ENCODE measurements at regions not wholly inside any gene's neighbourhood (a gene's known extent, or its start where the extent isn't known, plus 50 kb on each side); places are given as distances from the start of the nearest gene placed in this dataset.
"Not testable (repeated sequence)": the region's sequence is repeated elsewhere in the genome, so short reads cannot be mapped to it uniquely, and the experiment has no call there.

- no peak for DNase-seq
Measured at GRCh38 chr3:124619887-124620599, 110.2 kb upstream of the UMPS start.

GRCh38 chr3:124620600-124621063 is 109.6 kb upstream of the UMPS start:
- DNase-seq: no peak

DNA sequence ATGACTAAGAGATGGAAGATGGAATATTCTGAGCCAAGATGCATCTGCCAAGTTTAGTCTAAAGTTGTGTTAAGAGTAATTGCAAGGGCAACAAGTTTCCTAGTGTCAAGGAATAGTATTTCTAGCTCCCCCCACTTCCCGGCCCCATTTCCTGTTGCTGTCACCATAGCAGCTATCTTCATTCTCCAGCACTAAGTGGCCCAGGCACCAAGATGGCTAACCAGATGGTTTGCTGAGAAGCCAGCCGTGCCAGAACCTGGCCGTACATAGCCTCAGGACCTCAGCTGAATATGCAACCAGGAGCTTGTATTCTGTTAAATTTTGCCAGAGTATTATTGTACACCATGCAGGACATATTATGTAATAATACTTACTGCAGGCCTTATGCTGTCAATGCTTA is 108.8 kb upstream of the UMPS start:
- DNase-seq: no peak

- DNase-seq: no peak
Measured at GRCh38 chr3:124625074-124625473, 105.2 kb upstream of the UMPS start.

- DNase-seq: no peak
Measured at GRCh38 chr3:124627501-124627908, 102.7 kb upstream of the UMPS start.

- no peak for DNase-seq
Measured at GRCh38 chr3:124628863-124629262, 101.4 kb upstream of the UMPS start.

- no peak for DNase-seq
Measured at GRCh38 chr3:124629497-124629896, 100.8 kb upstream of the UMPS start.

GRCh38 chr3:124630960-124631359 is 99.3 kb upstream of the UMPS start:
- no peak for DNase-seq

DNA sequence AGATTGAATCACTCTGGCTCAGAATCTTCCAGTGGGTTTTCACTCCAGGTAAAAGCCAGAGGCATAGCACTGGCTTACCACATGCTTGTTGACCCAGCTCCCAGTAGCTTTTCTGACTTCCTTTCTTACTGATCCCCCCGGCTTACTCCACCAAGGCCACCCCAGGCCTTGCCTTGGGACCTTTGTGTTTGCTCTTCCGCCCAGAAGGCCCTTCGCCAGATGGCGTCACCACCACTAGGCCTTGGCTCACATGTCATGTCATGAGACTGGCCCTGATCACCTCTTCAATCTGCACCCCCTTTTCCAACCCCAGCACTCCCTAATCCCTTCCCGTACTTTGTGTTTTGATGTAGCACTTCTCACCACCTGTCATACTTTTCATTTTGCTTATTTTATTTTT is 98.5 kb upstream of the UMPS start:
- no peak for DNase-seq

- DNase-seq: no peak
Measured at GRCh38 chr3:124632566-124633140, 97.6 kb upstream of the UMPS start.

DNA sequence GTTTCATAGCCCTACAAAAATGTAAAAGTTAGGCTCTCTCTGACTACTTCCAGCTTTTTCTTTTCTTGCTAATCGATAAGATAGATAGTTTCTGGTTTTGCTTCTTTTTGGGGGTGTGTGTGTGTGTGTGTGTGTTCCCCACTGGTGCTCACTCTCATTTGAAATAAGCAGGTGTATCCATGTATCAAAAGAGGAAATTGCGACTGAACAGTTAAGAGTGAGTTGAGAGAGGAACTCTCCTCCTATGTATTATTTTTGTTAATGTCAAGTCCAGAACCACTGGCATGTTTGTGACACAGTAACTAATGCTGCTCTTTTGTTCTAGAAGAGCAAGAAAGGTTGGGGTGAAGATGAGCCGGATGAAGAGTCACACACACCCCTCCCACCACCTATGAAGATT is 96.7 kb upstream of the UMPS start:
- no peak for DNase-seq

DNA sequence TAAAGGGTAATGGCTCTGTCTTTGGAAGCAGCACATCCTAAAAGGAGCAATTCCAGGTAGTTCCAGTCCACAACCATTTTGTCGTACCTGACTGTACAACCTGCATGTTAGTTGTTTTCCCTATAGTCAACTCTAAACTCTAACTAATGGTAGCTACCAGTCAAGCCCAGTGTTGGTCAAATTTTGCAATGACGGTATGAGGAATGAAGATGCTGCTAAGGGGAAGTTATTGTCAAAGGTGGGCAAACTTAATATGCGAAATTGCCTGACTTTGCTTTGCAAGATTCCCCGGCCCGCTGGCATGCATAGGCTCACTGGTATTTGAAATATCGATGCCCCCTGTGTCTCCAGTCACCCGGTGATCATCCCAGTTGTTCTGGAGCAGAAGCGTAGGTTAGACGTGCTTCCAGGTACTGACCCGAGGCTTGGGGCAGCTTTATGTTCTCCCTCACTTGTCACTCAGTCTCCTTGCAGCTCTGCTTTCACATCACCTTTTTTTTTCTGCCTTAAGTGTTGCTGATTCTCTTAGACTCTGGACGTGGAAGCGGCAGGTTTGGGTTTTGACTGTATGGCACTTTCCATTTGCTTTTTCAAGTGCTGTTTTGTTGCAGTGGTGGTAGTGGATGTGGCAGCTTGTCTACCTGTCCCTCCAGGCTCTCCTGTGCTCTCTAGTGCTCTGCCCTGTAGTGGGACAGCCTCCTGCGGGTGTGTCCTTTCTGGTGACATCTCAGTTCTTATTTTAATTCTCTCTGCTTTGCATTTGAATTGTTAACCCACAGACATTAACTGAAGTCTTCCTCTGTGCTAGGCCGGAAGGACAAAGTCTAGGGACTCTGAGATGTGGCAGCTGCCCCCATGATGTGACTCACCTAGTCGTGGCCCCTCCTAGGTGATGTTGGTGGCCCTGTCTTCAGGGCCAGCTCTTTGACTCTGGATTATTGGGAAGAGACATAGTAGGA is 95.8 kb upstream of the UMPS start:
- no peak for DNase-seq

- DNase-seq: no peak
Measured at GRCh38 chr3:124635169-124635539, 95.1 kb upstream of the UMPS start.

- no peak for DNase-seq
Measured at GRCh38 chr3:124636101-124636862, 94.0 kb upstream of the UMPS start.

DNA sequence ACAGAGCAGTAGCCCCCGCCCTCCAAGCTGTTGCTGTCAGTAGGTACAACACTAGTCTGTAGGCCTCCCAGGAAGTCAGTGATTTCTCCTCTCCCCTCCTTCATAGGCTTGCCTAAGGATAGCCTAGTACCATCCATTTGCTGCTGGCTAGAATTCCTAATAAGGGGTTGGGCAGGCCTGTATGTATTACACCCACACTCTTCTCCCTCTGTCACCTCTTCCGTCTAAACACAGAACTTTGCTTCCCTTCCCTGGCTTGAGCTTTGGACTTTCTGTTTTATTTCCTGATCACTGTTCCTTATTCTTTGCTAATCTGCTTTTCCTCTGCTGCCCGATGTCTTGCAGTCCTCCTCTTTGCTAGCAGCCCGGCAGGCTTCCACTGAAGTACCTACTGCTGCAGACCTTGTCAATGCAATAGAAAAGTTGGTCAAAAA is 93.4 kb upstream of the UMPS start:
- DNase-seq: no peak

GRCh38 chr3:124639406-124640237 is 90.6 kb upstream of the UMPS start:
- no peak for DNase-seq

DNA sequence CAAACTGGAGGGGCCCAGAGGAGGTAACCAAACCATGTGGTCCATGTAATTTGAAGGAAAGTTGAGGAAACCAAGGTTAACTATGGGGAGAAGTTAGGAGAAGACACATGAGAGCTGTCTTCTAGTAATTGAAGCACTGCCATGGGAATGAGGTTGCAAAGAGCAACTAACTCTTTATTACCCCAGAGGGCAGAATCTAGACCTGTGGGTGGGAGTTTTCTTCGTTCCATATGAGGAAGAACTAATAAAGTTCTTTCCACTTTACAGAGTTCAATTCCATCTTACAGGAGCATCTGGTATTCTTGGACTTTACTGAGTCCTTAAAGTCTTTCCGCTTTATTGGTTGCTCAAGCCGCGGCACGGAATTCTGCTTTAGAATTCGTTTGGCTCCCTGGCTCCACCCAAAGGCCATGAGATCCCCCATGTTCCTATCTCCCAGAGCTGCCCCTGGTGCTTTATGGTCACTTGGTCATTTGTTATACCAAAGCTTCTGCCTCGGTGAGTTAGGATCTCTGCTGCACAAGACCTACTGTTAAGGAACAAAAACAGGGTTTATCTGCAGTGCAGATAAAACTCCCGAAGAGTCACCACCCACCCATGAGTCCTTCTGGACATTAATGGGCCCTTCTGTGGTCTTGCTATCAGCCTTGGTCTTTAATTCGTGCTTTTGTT is 89.5 kb upstream of the UMPS start:
- no peak for DNase-seq

DNA sequence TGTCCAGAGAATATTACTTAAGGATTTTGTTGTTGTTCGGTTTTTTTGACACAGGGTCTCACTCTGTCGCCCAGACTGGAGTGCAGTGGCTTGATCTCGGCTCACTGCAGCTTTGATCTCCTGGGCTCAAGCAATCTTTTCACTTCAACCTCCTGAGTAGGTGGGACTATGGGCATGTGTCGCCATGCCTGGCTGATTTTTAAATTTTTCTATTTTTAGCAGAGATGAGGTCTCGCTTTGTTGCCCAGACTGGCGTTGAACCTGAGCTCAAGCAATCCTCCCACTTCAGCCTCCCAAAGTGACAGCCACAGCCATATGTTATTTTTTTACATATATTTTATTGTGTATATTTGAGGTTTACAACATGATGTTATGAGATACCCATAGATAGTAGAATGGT is 86.8 kb upstream of the UMPS start:
- no peak for DNase-seq

DNA sequence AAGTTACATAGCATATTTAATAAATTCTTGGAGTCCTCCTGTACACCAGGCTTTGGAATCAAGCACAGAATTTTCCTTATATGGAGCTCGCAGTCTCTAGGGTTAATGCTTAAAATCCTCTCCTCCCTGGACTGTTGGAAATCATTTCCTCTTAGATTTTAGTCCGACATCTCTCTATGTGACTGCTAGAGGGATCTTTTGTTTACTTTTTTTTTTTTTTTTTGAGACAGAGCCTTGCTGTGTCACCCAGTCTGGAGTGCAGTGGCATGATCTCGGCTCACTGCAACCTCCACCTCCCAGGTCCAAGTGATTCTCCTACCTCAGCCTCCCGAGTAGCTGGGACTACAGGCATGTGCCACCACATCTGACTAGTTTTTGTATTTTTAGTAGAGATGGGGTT is 84.1 kb upstream of the UMPS start:
- not testable (repeated sequence) for DNase-seq

- no peak for DNase-seq
Measured at GRCh38 chr3:124648551-124648950, 81.7 kb upstream of the UMPS start.

DNA sequence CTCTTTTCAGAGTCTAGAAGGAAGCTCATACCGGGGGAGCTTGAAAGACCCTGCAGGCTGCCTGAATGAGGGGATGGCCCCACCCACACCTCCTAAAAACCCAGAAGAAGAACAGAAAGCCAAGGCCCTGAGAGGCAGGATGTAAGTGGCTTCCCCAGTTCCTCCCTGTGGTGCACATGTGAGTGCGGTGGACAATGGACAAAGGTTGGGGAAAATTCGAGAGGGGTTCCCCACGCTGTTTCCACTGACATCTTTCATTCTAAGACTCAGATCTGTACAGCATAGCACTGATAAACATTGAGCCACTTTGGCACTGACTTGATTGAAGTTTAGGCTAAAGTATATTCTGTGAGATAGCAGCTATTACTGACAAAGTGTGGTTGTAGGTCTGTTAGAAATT is 79.5 kb upstream of the UMPS start:
- no peak for DNase-seq
